GM12878 (cell line): ENCODE measurements at regions not wholly inside any gene's neighbourhood (a gene's known extent, or its start where the extent isn't known, plus 50 kb on each side); places are given as distances from the start of the nearest gene placed in this dataset.

ENCODE experiments used
- ATAC-seq: fragments of 200-7000 bp; cut with Tn5 transposase; 3 replicates; pipeline ENCODE4 v1.9.1; 2020; ENCODE audit warnings: mild to moderate bottlenecking, moderate library complexity
- BruUV-seq: library from RNA; stranded (reverse); fragments of 400-500 nt; replicated peaks from 2 replicates; lab custom pipeline; 2021; lab: Mats Ljungman, UMichigan
- CTCF ChIA-PET: fragments of 300-600 bp; sonication (Branson Sonifier 250); formaldehyde crosslinking; extraction: SDS; loops from one replicate; lab custom pipeline; 2021; ENCODE audit warnings: inconsistent platforms; lab: Yijun Ruan, JAX
- POLR2A ChIA-PET: fragments of 350-600 bp; formaldehyde crosslinking; extraction: SDS; loops from one replicate; lab custom pipeline; 2021; ENCODE audit warnings: inconsistent platforms; lab: Charles Lee
- RAD21 ChIA-PET: fragments of 300-600 bp; sonication (Branson Sonifier 250); formaldehyde crosslinking; loops from one replicate; lab custom pipeline; 2023; ENCODE audit warnings: antibody characterized with exemption; ENCODE audit not compliant: unreplicated experiment; lab: Charles Lee
- SMC1A ChIA-PET: fragments of 300-600 bp; sonication (Branson Sonifier 250); formaldehyde crosslinking; loops from one replicate; lab custom pipeline; 2023; ENCODE audit not compliant: unreplicated experiment, uncharacterized antibody; lab: Charles Lee
- DNase-seq: peaks from one replicate; pipeline ENCODE4 v3.0.0-alpha.2; 2011; ENCODE audit warnings: low read depth, low spot score
- FAIRE-seq: peaks from 3 replicates; lab custom pipeline; 2011; peaks lifted over from hg19 to GRCh38; lab: Jason Lieb, UNC
- H2AFZ ChIP-seq: 2 replicates; pipeline ENCODE4 v1.6.0; 2011; ENCODE audit warnings: low read depth, low read length, control low read depth; ENCODE audit not compliant: control insufficient read depth
- H3K27ac ChIP-seq: 2 replicates; pipeline ENCODE4 v1.5.1; 2011; ENCODE audit warnings: control low read depth; ENCODE audit not compliant: control insufficient read depth, insufficient read depth
- H3K27me3 ChIP-seq, 2 experiments: replicated peaks in 1 of 2; 2 replicates each; pipeline versions ENCODE4 v1.6.0 to v1.6.1; 2011; ENCODE audit warnings: low read length in 1 of 2; ENCODE audit not compliant: control insufficient read depth in 2 of 2, insufficient read depth in 2 of 2
- H3K36me3 ChIP-seq, 2 experiments: 2 replicates each; pipeline ENCODE4 v1.5.1; 2011; ENCODE audit warnings: low read length in 1 of 2; ENCODE audit not compliant: control insufficient read depth in 2 of 2, insufficient read depth in 2 of 2
- H3K4me1 ChIP-seq: 2 replicates; pipeline ENCODE4 v1.6.1; 2011; ENCODE audit warnings: mild to moderate bottlenecking, low read length, moderate library complexity, mixed read lengths; ENCODE audit not compliant: control insufficient read depth, insufficient read depth
- H3K4me2 ChIP-seq: 2 replicates; pipeline ENCODE4 v1.6.0; 2011; ENCODE audit warnings: control low read depth; ENCODE audit not compliant: control insufficient read depth, insufficient read depth
- H3K4me3 ChIP-seq: fragments of 200-600 bp; sonication (generic); 2 replicates; pipeline ENCODE4 v1.5.1; 2016
- H3K79me2 ChIP-seq: 2 replicates; pipeline ENCODE4 v1.6.0; 2011; ENCODE audit warnings: low read length; ENCODE audit not compliant: control insufficient read depth, insufficient read depth
- H3K9ac ChIP-seq: 2 replicates; pipeline ENCODE4 v1.8.0; 2011; ENCODE audit warnings: low read length, control low read depth, mixed read lengths; ENCODE audit not compliant: control insufficient read depth, insufficient read depth
- H3K9me3 ChIP-seq: replicated peaks from 3 replicates; pipeline ENCODE4 v1.5.1; 2011; ENCODE audit warnings: mild to moderate bottlenecking, low read length; ENCODE audit not compliant: control insufficient read depth, insufficient read depth
- H4K20me1 ChIP-seq: 2 replicates; pipeline ENCODE4 v1.6.0; 2011; ENCODE audit not compliant: control insufficient read depth, insufficient read depth
- EZH2 ChIP-seq: IDR thresholded peaks from 2 replicates; pipeline ENCODE4 v1.6.1; 2012; ENCODE audit warnings: low read depth, mild to moderate bottlenecking, control low read depth, inconsistent platforms, low read length, borderline replicate concordance; ENCODE audit not compliant: control insufficient read depth
- MEF2A ChIP-seq: IDR thresholded peaks from 2 replicates; pipeline ENCODE4 v1.6.1; 2011; ENCODE audit warnings: low read depth, mild to moderate bottlenecking, low read length, moderate library complexity; ENCODE audit not compliant: insufficient read depth
- NFYA ChIP-seq: IDR thresholded peaks from 2 replicates; pipeline ENCODE4 v1.6.1; 2011; ENCODE audit warnings: low read depth, mild to moderate bottlenecking, low read length, improper control_type of control experiment, borderline replicate concordance
- NR2C2 ChIP-seq: IDR thresholded peaks from 2 replicates; pipeline ENCODE4 v1.6.1; 2011; ENCODE audit warnings: borderline replicate concordance, low read depth; ENCODE audit not compliant: control insufficient read depth, insufficient read length
- TCF12 ChIP-seq: IDR thresholded peaks from 2 replicates; pipeline ENCODE4 v1.6.1; 2011; ENCODE audit warnings: low read depth, mild to moderate bottlenecking, low read length
- TCF7 ChIP-seq: IDR thresholded peaks from 2 replicates; pipeline ENCODE4 v1.6.1; 2014; ENCODE audit warnings: antibody characterized with exemption, borderline replicate concordance
- YY1 ChIP-seq: IDR thresholded peaks from 2 replicates; pipeline ENCODE4 v1.6.1; 2011; ENCODE audit warnings: low read depth, mild to moderate bottlenecking, low read length
- ZNF207 ChIP-seq: fragments of 450-650 bp; IDR thresholded peaks from 2 replicates; pipeline ENCODE4 v1.6.1; 2014; ENCODE audit warnings: antibody characterized with exemption, mild to moderate bottlenecking, borderline replicate concordance
- ZSCAN29 ChIP-seq: fragments of 450-650 bp; IDR thresholded peaks from 2 replicates; pipeline ENCODE4 v1.6.1; 2017; ENCODE audit warnings: mild to moderate bottlenecking, moderate library complexity
- WGBS: methylation state at CpG from one replicate; pipeline ENCODE4 v1.1.6; 2016; ENCODE audit warnings: low lambda C conversion rate; ENCODE audit not compliant: insufficient replicate concordance, insufficient coverage; ENCODE audit errors: missing lambda C conversion rate; 5-methylcytosine and 5-hydroxymethylcytosine counted together
- in situ Hi-C: fragments of 300-500 bp; cut with MboI; formaldehyde crosslinking; loops from 9 replicates; pipeline ENCODE4 v1.14.3; 2018; ENCODE audit warnings: mixed read lengths
- intact Hi-C: fragments of 100-400 bp; cut with micrococcal nuclease; formaldehyde crosslinking; loops from one replicate; pipeline ENCODE4 v1.14.2; 2022; ENCODE audit not compliant: unreplicated experiment
- TF ChIP-seq, protein P1 (sequence below): fragments of 450-650 bp; formaldehyde crosslinking; IDR thresholded peaks from 2 replicates; pipeline ENCODE4 v1.5.0; 2022; ENCODE audit warnings: mild to moderate bottlenecking, missing genetic modification characterization

DNA sequence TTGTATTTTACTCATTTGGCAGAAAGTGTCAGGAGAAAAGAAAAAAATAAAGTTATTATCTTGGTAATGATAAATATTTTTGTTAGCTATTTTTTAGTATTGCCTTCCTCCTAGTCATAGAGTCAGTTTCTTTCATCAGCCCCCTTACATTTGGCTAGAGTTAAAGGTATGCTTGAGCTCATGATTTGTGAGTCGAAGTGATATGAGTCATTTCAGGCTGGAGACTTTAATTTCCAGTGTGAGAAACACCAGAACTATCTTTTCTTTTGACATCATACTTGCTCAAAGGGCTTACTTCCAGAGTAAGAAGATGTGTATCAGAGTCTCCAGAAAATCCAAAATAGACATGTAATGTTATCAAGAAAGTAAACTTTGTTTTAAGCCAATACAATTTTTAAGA, 746.7 kb upstream of the TYRP1 start:
- ATAC-seq, result no peak
- RAD21 ChIA-PET, result no interaction called here
- intact Hi-C loops, result no loop called here

More for the DNA sequence above, 746.7 kb upstream of the TYRP1 start:
- FAIRE-seq, result no peak
- Histone ChIP-seq H4K20me1 (no peaks in the 10 kb centered on the region), H3K4me2 (no peak overlapping the region), H3K4me1 (no peaks in the 10 kb centered on the region), H3K9me3 (no peaks in the 10 kb centered on the region), H3K27ac (no peak overlapping the region), H3K9ac (no peak overlapping the region), H3K27me3 (no peaks in the 10 kb centered on the region), H3K36me3 (no peaks in the 10 kb centered on the region), H3K79me2 (no peaks in the 10 kb centered on the region), H2AFZ (no peak overlapping the region), H3K4me3 (no peak overlapping the region)
- DNase-seq, result no peak
- 0% methylated on average over 1 of the region's 1 CpG for WGBS
- in situ Hi-C loops, result no loop called here
- TF ChIP-seq ZSCAN29 (no peak), TCF12 (no peak), TCF7 (no peak), NR2C2 (no peak), MEF2A (no peak), NFYA (no peak), ZNF207 (no peak), EZH2 (no peak), YY1 (no peak)
- TF ChIP-seq, protein P1, sequence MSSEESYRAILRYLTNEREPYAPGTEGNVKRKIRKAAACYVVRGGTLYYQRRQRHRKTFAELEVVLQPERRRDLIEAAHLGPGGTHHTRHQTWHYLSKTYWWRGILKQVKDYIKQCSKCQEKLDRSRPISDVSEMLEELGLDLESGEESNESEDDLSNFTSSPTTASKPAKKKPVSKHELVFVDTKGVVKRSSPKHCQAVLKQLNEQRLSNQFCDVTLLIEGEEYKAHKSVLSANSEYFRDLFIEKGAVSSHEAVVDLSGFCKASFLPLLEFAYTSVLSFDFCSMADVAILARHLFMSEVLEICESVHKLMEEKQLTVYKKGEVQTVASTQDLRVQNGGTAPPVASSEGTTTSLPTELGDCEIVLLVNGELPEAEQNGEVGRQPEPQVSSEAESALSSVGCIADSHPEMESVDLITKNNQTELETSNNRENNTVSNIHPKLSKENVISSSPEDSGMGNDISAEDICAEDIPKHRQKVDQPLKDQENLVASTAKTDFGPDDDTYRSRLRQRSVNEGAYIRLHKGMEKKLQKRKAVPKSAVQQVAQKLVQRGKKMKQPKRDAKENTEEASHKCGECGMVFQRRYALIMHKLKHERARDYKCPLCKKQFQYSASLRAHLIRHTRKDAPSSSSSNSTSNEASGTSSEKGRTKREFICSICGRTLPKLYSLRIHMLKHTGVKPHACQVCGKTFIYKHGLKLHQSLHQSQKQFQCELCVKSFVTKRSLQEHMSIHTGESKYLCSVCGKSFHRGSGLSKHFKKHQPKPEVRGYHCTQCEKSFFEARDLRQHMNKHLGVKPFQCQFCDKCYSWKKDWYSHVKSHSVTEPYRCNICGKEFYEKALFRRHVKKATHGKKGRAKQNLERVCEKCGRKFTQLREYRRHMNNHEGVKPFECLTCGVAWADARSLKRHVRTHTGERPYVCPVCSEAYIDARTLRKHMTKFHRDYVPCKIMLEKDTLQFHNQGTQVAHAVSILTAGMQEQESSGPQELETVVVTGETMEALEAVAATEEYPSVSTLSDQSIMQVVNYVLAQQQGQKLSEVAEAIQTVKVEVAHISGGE (CRISPR knock-in tag), result no peak
- ChIA-PET POLR2A (no interaction called here), CTCF (no interaction called here), SMC1A (no interaction called here)
- no TSS peak for BruUV-seq
